SU-DHL-6 (cell line): ENCODE measurements at regions not wholly inside any gene's neighbourhood (a gene's known extent, or its start where the extent isn't known, plus 50 kb on each side); places are given as distances from the start of the nearest gene placed in this dataset.

ENCODE experiments used
- H2AFZ ChIP-seq: fragments of 200-600 bp; sonication (generic); 2 replicates; pipeline ENCODE4 v1.6.1; 2014; ENCODE audit warnings: low read depth, mild to moderate bottlenecking, moderate library complexity, mixed read lengths, antibody characterized with exemption, low read length; ENCODE audit not compliant: severe bottlenecking
- H3F3A ChIP-seq: fragments of 200-600 bp; shearing (Covaris generic); 2 replicates; pipeline ENCODE4 v1.6.0; 2016; ENCODE audit warnings: antibody characterized with exemption, mild to moderate bottlenecking; ENCODE audit not compliant: insufficient read depth
- H3K27ac ChIP-seq: fragments of 200-600 bp; sonication (generic); 2 replicates; pipeline ENCODE4 v1.5.1; 2016; ENCODE audit warnings: low read depth, mild to moderate bottlenecking, low read length, moderate library complexity, mixed read lengths
- H3K27me3 ChIP-seq: fragments of 200-600 bp; sonication (generic), shearing (Covaris generic); 2 replicates; pipeline ENCODE4 v1.6.0; 2014; ENCODE audit warnings: mild to moderate bottlenecking, low read length
- H3K36me3 ChIP-seq: fragments of 200-600 bp; sonication (generic); 2 replicates; pipeline ENCODE4 v1.6.1; 2014; ENCODE audit warnings: mild to moderate bottlenecking, low read length, mixed read lengths
- H3K4me2 ChIP-seq: fragments of 300-600, 200-600 bp; shearing (Covaris generic), sonication (generic); 2 replicates; pipeline ENCODE4 v1.6.0; 2014; ENCODE audit warnings: low read length, low read depth, mild to moderate bottlenecking; ENCODE audit not compliant: poor library complexity, severe bottlenecking
- H3K4me3 ChIP-seq: fragments of 200-600 bp; sonication (generic); 2 replicates; pipeline ENCODE4 v1.5.1; 2014; ENCODE audit warnings: antibody characterized with exemption, low read length, mild to moderate bottlenecking, mixed read lengths; ENCODE audit not compliant: insufficient read depth, poor library complexity, severe bottlenecking
- H3K79me2 ChIP-seq: fragments of 200-600 bp; sonication (generic); 2 replicates; pipeline ENCODE4 v1.6.1; 2014; ENCODE audit warnings: mild to moderate bottlenecking, low read length, moderate library complexity; ENCODE audit not compliant: insufficient read depth
- H3K9ac ChIP-seq: fragments of 200-600 bp; sonication (generic); 2 replicates; pipeline ENCODE4 v1.7.0; 2014; ENCODE audit warnings: mild to moderate bottlenecking, low read length
- H3K9me2 ChIP-seq: fragments of 200-600 bp; sonication (generic); replicated peaks from 2 replicates; pipeline ENCODE4 v1.6.1; 2014; ENCODE audit warnings: low read length; ENCODE audit not compliant: insufficient read depth
- H3K9me3 ChIP-seq: fragments of 200-600 bp; sonication (generic); 2 replicates; pipeline ENCODE4 v1.6.1; 2014; ENCODE audit warnings: low read length, mixed read lengths; ENCODE audit not compliant: insufficient read depth
- H4K20me1 ChIP-seq: fragments of 200-600 bp; sonication (generic); 2 replicates; pipeline ENCODE4 v1.6.1; 2014; ENCODE audit warnings: low read depth, mild to moderate bottlenecking, antibody characterized with exemption, low read length, moderate library complexity, mixed read lengths
- CTCF ChIP-seq: fragments of 200-600 bp; sonication (generic); IDR thresholded peaks from one replicate; pipeline ENCODE4 v1.5.1; 2017; ENCODE audit warnings: antibody characterized with exemption, mild to moderate bottlenecking, low read length, moderate library complexity; ENCODE audit not compliant: insufficient read depth, poor library complexity, severe bottlenecking
- EZH2phosphoT487 ChIP-seq: fragments of 200-600 bp; sonication (generic), shearing (Covaris generic); conservative IDR thresholded peaks from 2 replicates; pipeline ENCODE4 v1.6.1; 2018; ENCODE audit warnings: mild to moderate bottlenecking, antibody characterized with exemption, low read length, moderate library complexity, mixed read lengths

DNA sequence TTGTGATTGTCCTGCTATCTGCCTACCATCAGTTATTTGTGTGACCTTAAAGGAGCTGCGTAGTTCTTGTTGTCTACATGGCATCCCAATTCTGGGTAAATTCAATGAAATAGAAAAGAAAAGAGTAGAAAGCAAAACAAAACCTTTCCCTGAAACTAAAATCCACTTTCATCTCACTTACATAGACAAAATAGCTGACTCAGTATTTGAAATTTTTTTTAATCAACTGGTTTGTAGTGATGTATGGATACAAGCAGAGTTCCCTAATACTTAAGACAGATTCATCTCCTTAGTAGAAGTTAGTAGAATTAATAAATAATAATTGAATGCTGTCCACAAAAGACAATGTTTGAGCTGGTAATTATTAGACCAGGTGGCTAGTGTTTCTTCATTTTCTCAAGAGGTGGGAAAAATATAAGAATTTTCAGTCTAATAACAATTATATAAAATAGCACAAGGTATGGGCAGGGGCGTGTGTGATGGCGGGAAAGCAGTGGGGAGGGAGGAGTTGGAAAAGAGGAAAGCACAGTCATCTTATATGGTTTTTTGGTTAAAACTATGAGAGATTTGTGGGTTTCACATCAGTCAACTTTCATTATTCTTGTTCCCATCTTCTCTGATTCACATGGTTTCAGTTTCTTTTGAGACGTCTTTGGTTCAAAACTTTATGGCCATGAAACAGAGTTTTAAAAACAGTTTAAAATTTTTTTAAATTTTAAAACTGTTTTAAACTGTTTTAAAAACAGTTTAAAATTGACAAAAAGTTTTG lies 275.2 kb downstream of the SPRY1 start:
- no peak overlapping the region for H3K27ac ChIP-seq
- H3K9ac ChIP-seq: no peak overlapping the region
- H3K79me2 ChIP-seq: no peaks in the 10 kb centered on the region
- no peaks in the 10 kb centered on the region for H3K9me3 ChIP-seq
- H3K4me2 ChIP-seq: no peak overlapping the region
- H3K4me3 ChIP-seq: no peak overlapping the region
- no peaks in the 10 kb centered on the region for H3K27me3 ChIP-seq
- no peaks in the 10 kb centered on the region for H4K20me1 ChIP-seq
- no peak for TF ChIP-seq CTCF
- no peak for TF ChIP-seq EZH2phosphoT487
- no peak overlapping the region for H2AFZ ChIP-seq
- no peaks in the 10 kb centered on the region for H3F3A ChIP-seq
- no peaks in the 10 kb centered on the region for H3K36me3 ChIP-seq
- H3K9me2 ChIP-seq: no peaks in the 10 kb centered on the region

DNA sequence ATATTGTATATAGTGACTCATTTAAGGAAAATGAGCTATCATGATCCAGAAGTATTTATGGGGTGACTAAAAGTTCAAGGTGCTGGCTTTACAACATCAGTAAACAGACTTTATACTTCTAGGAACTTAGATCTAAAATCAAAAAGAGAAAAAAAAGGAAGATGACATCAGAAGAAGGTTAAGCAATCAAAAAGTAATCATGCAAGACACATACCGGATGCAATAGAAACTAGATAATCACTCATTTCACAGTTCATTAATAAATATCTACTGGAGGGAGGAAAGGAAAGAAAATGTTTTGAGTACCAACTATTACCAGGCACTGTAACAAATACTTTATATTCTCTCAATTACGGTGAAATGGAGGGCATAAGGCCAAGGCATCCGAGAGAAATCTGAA lies 276.4 kb downstream of the SPRY1 start:
- H2AFZ ChIP-seq: no peak overlapping the region
- H3K36me3 ChIP-seq: no peaks in the 10 kb centered on the region
- H3K9me3 ChIP-seq: no peaks in the 10 kb centered on the region
- H3K27ac ChIP-seq: no peak overlapping the region
- no peak overlapping the region for H3K4me3 ChIP-seq
- no peak overlapping the region for H3K9ac ChIP-seq
- no peaks in the 10 kb centered on the region for H4K20me1 ChIP-seq
- H3K79me2 ChIP-seq: no peaks in the 10 kb centered on the region
- H3F3A ChIP-seq: no peaks in the 10 kb centered on the region
- no peaks in the 10 kb centered on the region for H3K9me2 ChIP-seq
- H3K27me3 ChIP-seq: no peaks in the 10 kb centered on the region
- TF ChIP-seq EZH2phosphoT487: no peak
- TF ChIP-seq CTCF: no peak
- no peak overlapping the region for H3K4me2 ChIP-seq

- Histone ChIP-seq H3K4me3 (no peak overlapping the region), H3K9me3 (no peaks in the 10 kb centered on the region), H3F3A (no peaks in the 10 kb centered on the region), H3K4me2 (no peak overlapping the region), H3K27me3 (no peaks in the 10 kb centered on the region), H3K79me2 (no peaks in the 10 kb centered on the region), H4K20me1 (no peaks in the 10 kb centered on the region), H3K9me2 (no peaks in the 10 kb centered on the region), H2AFZ (no peak overlapping the region), H3K9ac (no peak overlapping the region), H3K36me3 (no peaks in the 10 kb centered on the region), H3K27ac (no peak overlapping the region)
- TF ChIP-seq CTCF (no peak), EZH2phosphoT487 (no peak)
These were observed 277.4 kb downstream of the SPRY1 start for GRCh38 chr4:123673971-123674370.
